Lung (tissue), 11 donors: ENCODE measurements at regions not wholly inside any gene's neighbourhood (a gene's known extent, or its start where the extent isn't known, plus 50 kb on each side); places are given as distances from the start of the nearest gene placed in this dataset.

Experiments used
- ATAC-seq: fragments of 200-7000 bp; cut with Tn5 transposase; one replicate; pipeline ENCODE4 v1.9.1; 2020; ENCODE audit warnings: moderate number of reproducible peaks; ENCODE audit not compliant: insufficient read depth, low FRiP score
- DNase-seq, 3 donors: peaks; one replicate each; pipeline ENCODE4 v3.0.0-alpha.2; 2013 to 2017
- H3K27ac ChIP-seq, 2 donors: one replicate each; pipeline ENCODE4 v1.5.1; 2013; ENCODE audit warnings: mild to moderate bottlenecking in 2 of 2, moderate library complexity in 2 of 2, control low read depth in 1 of 2, inconsistent platforms in 1 of 2, low read depth in 1 of 2, low read length in 1 of 2
- H3K27me3 ChIP-seq, 3 donors: one replicate each; pipeline ENCODE4 v1.5.1; 2013; ENCODE audit warnings: low read length in 2 of 3; ENCODE audit not compliant: control insufficient read depth in 3 of 3, insufficient read depth in 3 of 3
- H3K36me3 ChIP-seq, 4 donors: one replicate each; pipeline ENCODE4 v1.5.1; 2013; ENCODE audit warnings: low read length in 4 of 4, mild to moderate bottlenecking in 1 of 4, moderate library complexity in 1 of 4; ENCODE audit not compliant: control insufficient read depth in 4 of 4, insufficient read depth in 4 of 4
- H3K4me1 ChIP-seq, 5 donors: one replicate each; pipeline ENCODE4 v1.5.1; 2013; ENCODE audit warnings: low read length in 5 of 5, mild to moderate bottlenecking in 2 of 5, moderate library complexity in 1 of 5; ENCODE audit not compliant: control insufficient read depth in 5 of 5, insufficient read depth in 5 of 5
- H3K4me3 ChIP-seq: one replicate; pipeline ENCODE4 v1.5.1; 2013; ENCODE audit warnings: mild to moderate bottlenecking, control low read depth, moderate library complexity
- H3K9ac ChIP-seq, 2 donors: one replicate each; pipeline ENCODE4 v1.5.1; 2013; ENCODE audit warnings: low read length in 2 of 2, control low read depth in 1 of 2; ENCODE audit not compliant: insufficient read depth in 1 of 2
- H3K9me3 ChIP-seq, 4 donors: one replicate each; pipeline ENCODE4 v1.5.1; 2013; ENCODE audit warnings: low read length in 3 of 4, mild to moderate bottlenecking in 1 of 4, moderate library complexity in 1 of 4; ENCODE audit not compliant: control insufficient read depth in 4 of 4, insufficient read depth in 3 of 4
- CTCF ChIP-seq: IDR thresholded peaks from 2 replicates; pipeline ENCODE4 v1.5.1; 2012; ENCODE audit warnings: mild to moderate bottlenecking; ENCODE audit errors: control extremely low read depth, extremely low read depth
- WGBS, 2 donors: extraction: QIAGEN DNeasy Blood & Tissue Kit; methylation state at CpG; one replicate each; pipeline ENCODE4 v1.1.7; 2013; 5-methylcytosine and 5-hydroxymethylcytosine counted together
- donor health status: control.
- donor health status: control.
- donor health status: Bipolar disorder and iron deficiency.
- donor health status: healthy.
- donor health status: DM: yes; HTN: yes; CAD: no.

DNA sequence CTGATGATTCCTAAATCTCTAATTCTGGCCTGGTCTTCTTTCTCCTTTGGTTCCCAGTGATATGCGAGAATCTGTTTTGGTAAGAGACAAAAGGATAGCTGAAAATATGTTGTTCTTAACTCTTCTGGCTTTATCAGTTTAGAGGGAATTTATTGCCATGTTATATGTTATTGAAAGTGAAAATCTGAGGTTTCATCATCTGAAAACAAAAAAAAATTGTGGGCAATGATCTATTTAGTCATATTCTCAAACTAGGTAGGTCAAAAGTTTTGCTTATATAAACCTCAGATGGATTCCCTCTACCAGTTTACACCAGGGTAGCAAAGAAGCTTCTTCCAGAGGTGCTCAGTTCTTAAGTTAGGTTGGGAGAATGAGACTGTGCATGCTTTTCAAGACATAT, 103.6 kb downstream of the ITM2A start:
- no peak for TF ChIP-seq CTCF
- peaks cover 0 to 2% (median 0%) of the 10 kb centered on the region in 5 donors for H3K4me1 ChIP-seq
- WGBS, 2 donors, result 90 to 95% methylated on average over 1 of the region's 1 CpG

GRCh38 chrX:79259073-79259689, 108.0 kb downstream of the ITM2A start:
- Histone ChIP-seq H3K4me3 (no peak overlapping the region), H3K9ac (no peak overlapping the region), H3K36me3 (no peaks in the 10 kb centered on the region), H3K9me3 (no peaks in the 10 kb centered on the region), H3K27me3 (no peaks in the 10 kb centered on the region), H3K4me1 (peaks cover 0 to 2% (median 0%) of the 10 kb centered on the region in 5 donors), H3K27ac (no peak overlapping the region)
- DNase-seq (no peak), ATAC-seq (no peak)
- no peak for TF ChIP-seq CTCF
- 19 to 41% methylated on average over 2 of the region's 2 CpGs for WGBS, 2 donors

More for the DNA sequence above, 103.6 kb downstream of the ITM2A start:
- Histone ChIP-seq H3K4me3 (no peak overlapping the region), H3K9ac (no peak overlapping the region), H3K36me3 (no peaks in the 10 kb centered on the region), H3K27ac (no peak overlapping the region), H3K9me3 (no peaks in the 10 kb centered on the region), H3K27me3 (no peaks in the 10 kb centered on the region)
- ATAC-seq, result no peak
- DNase-seq, result no peak

DNA sequence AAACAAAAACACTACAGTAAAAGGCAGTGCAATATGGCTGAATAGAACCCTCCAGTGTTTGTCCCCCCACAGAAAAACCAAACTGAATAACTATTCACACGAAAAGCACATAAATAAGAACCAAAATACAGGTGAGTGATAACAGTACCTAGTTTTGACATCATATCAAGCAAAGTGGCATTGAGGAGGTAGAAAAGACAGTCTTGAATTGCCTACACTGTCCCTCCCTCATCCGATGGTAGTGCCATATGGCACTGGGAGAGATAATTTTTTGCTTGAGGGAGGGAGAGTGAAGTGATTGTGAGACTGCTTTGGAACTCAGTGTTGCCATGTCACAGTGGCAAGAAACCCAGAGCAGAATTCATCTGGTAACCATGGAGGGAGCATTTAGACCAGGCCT, 99.2 kb downstream of the GPR174 start:
- no peaks in the 10 kb centered on the region for H3K9me3 ChIP-seq
- H3K4me3 ChIP-seq, result no peak overlapping the region
- no peak for DNase-seq
- 65 to 77% methylated on average over 2 of the region's 2 CpGs for WGBS, 2 donors
- H3K36me3 ChIP-seq, result no peaks in the 10 kb centered on the region
- TF ChIP-seq CTCF, result no peak
- H3K9ac ChIP-seq, result no peak overlapping the region
- no peak overlapping the region for H3K27ac ChIP-seq
- no peaks in the 10 kb centered on the region for H3K27me3 ChIP-seq
- ATAC-seq, result no peak
- no peaks in the 10 kb centered on the region for H3K4me1 ChIP-seq

GRCh38 chrX:79235899-79236298, 91.4 kb downstream of the GPR174 start:
- Histone ChIP-seq H3K4me3 (no peak overlapping the region), H3K27ac (no peak overlapping the region), H3K4me1 (no peaks in the 10 kb centered on the region), H3K9ac (no peak overlapping the region), H3K36me3 (no peaks in the 10 kb centered on the region), H3K27me3 (no peaks in the 10 kb centered on the region), H3K9me3 (peaks cover 0 to 2% (median 0%) of the 10 kb centered on the region in 4 donors)
- DNase-seq (no peak), ATAC-seq (no peak)
- no peak for TF ChIP-seq CTCF
- 62 to 95% methylated on average over 3 of the region's 3 CpGs for WGBS, 2 donors
